ENCODE measurements at regions not wholly inside any gene's neighbourhood (a gene's known extent, or its start where the extent isn't known, plus 50 kb on each side); places are given as distances from the start of the nearest gene placed in this dataset.

DNA sequence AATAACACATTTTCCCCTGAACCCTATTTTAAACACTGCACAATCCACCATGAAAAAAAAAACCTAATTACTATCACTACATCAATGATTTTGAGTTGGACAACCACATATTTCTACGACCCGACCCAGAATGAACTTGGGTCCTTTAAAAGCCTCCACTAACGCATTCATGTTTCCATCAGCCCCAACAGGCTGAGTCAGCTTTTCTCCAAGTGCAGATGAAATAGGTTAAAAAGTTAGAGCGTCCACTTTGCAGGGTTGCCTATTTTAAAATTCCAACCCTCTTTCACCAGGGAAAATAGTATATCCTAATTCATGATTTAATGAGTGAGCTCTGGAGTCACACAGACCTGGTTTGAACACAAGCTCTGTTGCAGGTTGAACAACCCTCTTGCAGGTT lies 501.0 kb upstream of the SORCS1 start:
- H3K36me3 ChIP-seq: no peaks in the 10 kb centered on the region
- H3K4me3 ChIP-seq: no peak overlapping the region
- TF ChIP-seq POLR2A (IDR thresholded peaks at IDR 0.05) (no peak), EP300 (IDR thresholded peaks at IDR 0.05) (no peak)
- TF ChIP-seq, protein P1, sequence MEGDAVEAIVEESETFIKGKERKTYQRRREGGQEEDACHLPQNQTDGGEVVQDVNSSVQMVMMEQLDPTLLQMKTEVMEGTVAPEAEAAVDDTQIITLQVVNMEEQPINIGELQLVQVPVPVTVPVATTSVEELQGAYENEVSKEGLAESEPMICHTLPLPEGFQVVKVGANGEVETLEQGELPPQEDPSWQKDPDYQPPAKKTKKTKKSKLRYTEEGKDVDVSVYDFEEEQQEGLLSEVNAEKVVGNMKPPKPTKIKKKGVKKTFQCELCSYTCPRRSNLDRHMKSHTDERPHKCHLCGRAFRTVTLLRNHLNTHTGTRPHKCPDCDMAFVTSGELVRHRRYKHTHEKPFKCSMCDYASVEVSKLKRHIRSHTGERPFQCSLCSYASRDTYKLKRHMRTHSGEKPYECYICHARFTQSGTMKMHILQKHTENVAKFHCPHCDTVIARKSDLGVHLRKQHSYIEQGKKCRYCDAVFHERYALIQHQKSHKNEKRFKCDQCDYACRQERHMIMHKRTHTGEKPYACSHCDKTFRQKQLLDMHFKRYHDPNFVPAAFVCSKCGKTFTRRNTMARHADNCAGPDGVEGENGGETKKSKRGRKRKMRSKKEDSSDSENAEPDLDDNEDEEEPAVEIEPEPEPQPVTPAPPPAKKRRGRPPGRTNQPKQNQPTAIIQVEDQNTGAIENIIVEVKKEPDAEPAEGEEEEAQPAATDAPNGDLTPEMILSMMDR (IDR thresholded peaks at IDR 0.05): no peak
- no peaks in the 10 kb centered on the region for H3K4me1 ChIP-seq
- DNase-seq (ENCODE audit: low spot score in 2 of 2): no peak
- no peaks in the 10 kb centered on the region for H3K27me3 ChIP-seq
- no peak overlapping the region for H3K27ac ChIP-seq
- H3K9me3 ChIP-seq: no peaks in the 10 kb centered on the region
- WGBS, 2 donors: 65 to 66% methylated on average over 4 of the region's 4 CpGs

- DNase-seq (ENCODE audit: low spot score in 2 of 2): no peak
- H3K9me3 ChIP-seq: no peaks in the 10 kb centered on the region
- H3K36me3 ChIP-seq: no peaks in the 10 kb centered on the region
- H3K4me1 ChIP-seq: peaks cover 0 to 11% (median 0%) of the 10 kb centered on the region in 4 donors
- H3K27me3 ChIP-seq: no peaks in the 10 kb centered on the region
- TF ChIP-seq EP300 (IDR thresholded peaks at IDR 0.05) (no peak), POLR2A (IDR thresholded peaks at IDR 0.05) (no peak)
- TF ChIP-seq, protein P1 (IDR thresholded peaks at IDR 0.05): no peak
- 74 to 81% methylated on average over 3 of the region's 3 CpGs for WGBS, 2 donors
- H3K4me3 ChIP-seq: no peak overlapping the region
- H3K27ac ChIP-seq: no peak overlapping the region
Observed at GRCh38 chr10:107657851-107658250, 493.3 kb upstream of the SORCS1 start.

GRCh38 chr10:107656932-107657331 lies 492.4 kb upstream of the SORCS1 start:
- H3K9me3 ChIP-seq: no peaks in the 10 kb centered on the region
- no peaks in the 10 kb centered on the region for H3K27me3 ChIP-seq
- TF ChIP-seq POLR2A (IDR thresholded peaks at IDR 0.05): no peak
- no peak for TF ChIP-seq EP300 (IDR thresholded peaks at IDR 0.05)
- TF ChIP-seq, protein P1 (IDR thresholded peaks at IDR 0.05): no peak
- peaks cover 0 to 11% (median 0%) of the 10 kb centered on the region in 4 donors for H3K4me1 ChIP-seq
- H3K36me3 ChIP-seq: no peaks in the 10 kb centered on the region
- no peak overlapping the region for H3K4me3 ChIP-seq
- no peak for DNase-seq (ENCODE audit: low spot score in 2 of 2)
- no peak overlapping the region for H3K27ac ChIP-seq

- Histone ChIP-seq H3K4me1 (peaks cover 0 to 11% (median 0%) of the 10 kb centered on the region in 4 donors), H3K27ac (peak overlapping the region in 3 of 4 donors; percentile 23 to 58 (median 41)), H3K27me3 (no peaks in the 10 kb centered on the region), H3K4me3 (peak overlapping the region; percentile 8 to 42 (median 32)), H3K9me3 (no peaks in the 10 kb centered on the region), H3K36me3 (no peaks in the 10 kb centered on the region)
- DNase-seq (ENCODE audit: low spot score in 2 of 2): peak in 1 of 2 donors; percentile 17
- WGBS, 2 donors: 13 to 20% methylated on average over 5 of the region's 5 CpGs
- TF ChIP-seq, protein P1 (IDR thresholded peaks at IDR 0.05): no peak
- peak in 1 of 2 donors; percentile 21 for TF ChIP-seq EP300 (IDR thresholded peaks at IDR 0.05)
Observed at GRCh38 chr10:107653832-107654287, 489.4 kb upstream of the SORCS1 start.

DNA sequence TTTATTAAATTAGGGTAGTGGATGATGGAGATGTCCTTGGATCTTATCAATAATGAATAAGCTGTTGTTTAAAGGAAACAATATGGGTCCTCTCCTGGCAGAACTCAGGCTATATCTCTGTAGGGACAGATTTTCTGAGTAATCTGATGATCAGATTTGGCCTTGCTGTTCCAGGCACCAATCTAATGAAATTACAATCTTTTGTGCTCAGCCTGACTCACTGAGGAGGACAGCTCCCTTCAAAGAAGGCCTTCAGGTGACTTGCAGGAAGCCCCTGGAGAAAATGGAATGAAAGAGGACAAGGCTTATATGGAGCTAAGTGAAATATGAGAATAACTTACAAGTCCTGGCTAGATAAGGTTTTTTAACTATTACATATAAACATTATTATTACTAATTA lies 486.4 kb upstream of the SORCS1 start:
- H3K27ac ChIP-seq: no peak overlapping the region
- no peak for DNase-seq (ENCODE audit: low spot score in 2 of 2)
- H3K4me3 ChIP-seq: no peak overlapping the region
- H3K27me3 ChIP-seq: no peaks in the 10 kb centered on the region
- H3K4me1 ChIP-seq: peaks cover 0 to 11% (median 0%) of the 10 kb centered on the region in 4 donors
- H3K36me3 ChIP-seq: no peaks in the 10 kb centered on the region
- H3K9me3 ChIP-seq: no peaks in the 10 kb centered on the region
- TF ChIP-seq EP300 (IDR thresholded peaks at IDR 0.05) (no peak), POLR2A (IDR thresholded peaks at IDR 0.05) (no peak)
- TF ChIP-seq, protein P1 (IDR thresholded peaks at IDR 0.05): no peak

Data from tibial nerve (tissue), 4 donors.